GM12872 (cell line): ENCODE measurements at regions not wholly inside any gene's neighbourhood (a gene's known extent, or its start where the extent isn't known, plus 50 kb on each side); places are given as distances from the start of the nearest gene placed in this dataset.
A peak's percentile ranks its signal among the peaks of the same experiment; 100 is the strongest.

ENCODE experiments used
- TF ChIP-seq, protein P1 (sequence below): IDR thresholded peaks from 3 replicates; pipeline ENCODE4 v1.5.1; 2011; ENCODE audit warnings: low read depth, mild to moderate bottlenecking, low read length, moderate library complexity; ENCODE audit not compliant: insufficient read depth

DNA sequence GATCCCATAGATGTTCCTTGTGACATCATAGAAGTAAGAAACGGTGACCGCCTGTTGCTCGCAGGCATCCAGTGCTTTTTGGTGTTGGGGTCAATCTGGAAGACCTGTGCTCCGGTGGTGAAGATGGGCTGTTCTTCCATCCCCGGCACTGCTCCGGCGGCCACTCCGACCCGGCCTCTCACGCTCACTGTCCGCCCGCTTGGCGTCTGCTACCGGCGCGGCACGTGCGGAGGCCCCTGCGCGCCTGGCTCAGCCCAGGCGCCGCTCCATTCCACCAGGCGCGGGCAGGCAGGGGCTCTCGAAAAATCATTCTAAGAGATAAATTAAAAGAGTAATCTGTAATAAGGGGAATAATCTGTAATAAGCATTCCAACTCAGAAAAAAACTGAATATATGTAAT, 934.5 kb downstream of the TMEM121 start:
- TF ChIP-seq, protein P1, sequence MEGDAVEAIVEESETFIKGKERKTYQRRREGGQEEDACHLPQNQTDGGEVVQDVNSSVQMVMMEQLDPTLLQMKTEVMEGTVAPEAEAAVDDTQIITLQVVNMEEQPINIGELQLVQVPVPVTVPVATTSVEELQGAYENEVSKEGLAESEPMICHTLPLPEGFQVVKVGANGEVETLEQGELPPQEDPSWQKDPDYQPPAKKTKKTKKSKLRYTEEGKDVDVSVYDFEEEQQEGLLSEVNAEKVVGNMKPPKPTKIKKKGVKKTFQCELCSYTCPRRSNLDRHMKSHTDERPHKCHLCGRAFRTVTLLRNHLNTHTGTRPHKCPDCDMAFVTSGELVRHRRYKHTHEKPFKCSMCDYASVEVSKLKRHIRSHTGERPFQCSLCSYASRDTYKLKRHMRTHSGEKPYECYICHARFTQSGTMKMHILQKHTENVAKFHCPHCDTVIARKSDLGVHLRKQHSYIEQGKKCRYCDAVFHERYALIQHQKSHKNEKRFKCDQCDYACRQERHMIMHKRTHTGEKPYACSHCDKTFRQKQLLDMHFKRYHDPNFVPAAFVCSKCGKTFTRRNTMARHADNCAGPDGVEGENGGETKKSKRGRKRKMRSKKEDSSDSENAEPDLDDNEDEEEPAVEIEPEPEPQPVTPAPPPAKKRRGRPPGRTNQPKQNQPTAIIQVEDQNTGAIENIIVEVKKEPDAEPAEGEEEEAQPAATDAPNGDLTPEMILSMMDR = no peak

DNA sequence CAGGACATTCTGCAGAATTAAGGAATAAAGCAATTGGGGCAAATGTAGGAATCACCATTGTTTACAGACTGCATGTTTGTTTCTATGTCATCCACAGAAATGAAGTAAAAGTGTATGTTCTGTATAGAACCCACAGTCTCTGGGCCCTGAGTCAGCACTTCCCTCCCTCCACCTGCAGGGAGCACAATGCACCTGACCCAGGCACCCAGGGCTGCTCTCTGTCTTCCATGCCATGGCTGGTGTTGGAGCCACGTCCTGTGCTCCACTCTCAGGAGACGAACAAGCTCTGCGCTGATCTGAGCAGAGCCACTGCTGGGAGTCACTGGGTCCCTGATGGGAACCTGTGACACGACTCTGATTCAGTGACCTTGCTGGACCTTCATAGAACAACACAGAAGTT, 942.5 kb downstream of the TMEM121 start:
- TF ChIP-seq, protein P1 = 0 out of 3 replicates have a peak, but pooled peaks have one; percentile 1

DNA sequence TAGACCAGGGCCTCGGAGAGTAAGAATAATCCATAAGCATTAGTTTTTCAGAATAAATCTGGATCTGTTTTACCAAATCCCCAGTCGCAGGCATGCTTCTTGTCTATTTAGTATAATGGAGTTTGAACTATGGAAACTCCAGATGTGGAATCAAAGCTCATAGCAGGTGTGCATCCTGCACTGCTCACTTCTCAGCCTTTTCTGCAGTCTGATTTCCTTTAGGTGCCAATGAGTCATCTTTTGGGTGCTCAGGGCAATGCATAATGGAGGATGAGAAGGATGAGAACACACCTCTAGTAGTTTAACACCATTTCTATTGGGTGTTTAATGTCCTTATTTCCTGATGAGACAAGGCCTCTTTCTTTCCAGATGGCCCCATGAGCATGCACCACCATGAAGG, 961.2 kb downstream of the TMEM121 start:
- TF ChIP-seq, protein P1 = no peak

DNA sequence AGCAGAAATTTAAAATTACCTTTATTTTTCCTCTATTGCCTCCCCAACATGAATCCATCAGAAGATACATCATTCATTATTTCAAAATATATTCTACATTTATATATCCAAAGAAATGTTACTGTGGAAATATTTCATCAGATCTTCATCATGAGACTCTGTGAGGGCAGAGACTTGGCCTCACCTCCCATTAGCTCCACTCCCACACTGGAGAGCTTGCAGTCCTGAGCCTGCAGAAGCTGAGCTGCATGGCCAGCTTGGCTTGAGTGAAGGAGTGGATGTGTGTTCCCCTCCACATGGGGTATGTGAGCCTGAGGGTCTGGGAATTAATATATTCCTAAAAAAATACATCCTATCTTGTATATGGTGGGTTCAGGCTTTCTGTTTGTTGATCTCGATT, 961.9 kb downstream of the TMEM121 start:
- TF ChIP-seq, protein P1 = no peak

DNA sequence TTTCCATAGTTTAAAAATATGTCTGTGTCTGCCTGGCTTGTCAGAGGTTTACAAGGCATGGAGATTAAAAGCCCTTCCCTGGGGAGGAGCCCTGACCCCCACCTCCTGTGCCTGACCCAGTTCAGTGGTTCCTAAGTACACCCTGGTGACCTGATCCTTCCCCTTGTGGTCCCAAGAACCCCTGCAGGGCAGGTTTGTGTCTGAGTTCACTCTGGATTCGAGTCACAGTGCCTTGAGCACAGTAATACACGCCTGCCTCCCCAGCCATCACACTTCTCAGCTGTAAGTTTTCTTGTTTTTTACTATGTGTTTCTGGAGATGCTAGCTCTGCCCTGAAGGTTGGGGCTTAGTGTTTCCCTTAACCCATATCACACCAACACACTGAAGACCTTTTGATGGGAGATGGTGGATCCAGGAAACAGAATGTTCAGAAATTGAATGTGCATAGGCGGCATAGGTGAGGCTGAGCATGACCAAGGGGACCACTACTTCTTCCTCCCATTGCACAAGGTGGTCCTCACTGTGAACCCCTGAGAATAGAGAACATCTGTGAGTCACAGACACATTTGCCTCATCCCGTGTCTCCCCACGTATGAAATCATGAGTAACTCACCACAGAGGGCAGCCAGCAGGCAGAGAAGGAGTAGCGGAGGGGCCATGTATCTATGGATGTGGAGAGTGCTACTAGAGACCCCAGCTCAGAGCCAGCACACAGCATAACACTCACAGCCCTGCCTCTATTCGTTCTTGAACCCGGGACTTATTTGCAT, 962.9 kb downstream of the TMEM121 start:
- TF ChIP-seq, protein P1 = no peak

DNA sequence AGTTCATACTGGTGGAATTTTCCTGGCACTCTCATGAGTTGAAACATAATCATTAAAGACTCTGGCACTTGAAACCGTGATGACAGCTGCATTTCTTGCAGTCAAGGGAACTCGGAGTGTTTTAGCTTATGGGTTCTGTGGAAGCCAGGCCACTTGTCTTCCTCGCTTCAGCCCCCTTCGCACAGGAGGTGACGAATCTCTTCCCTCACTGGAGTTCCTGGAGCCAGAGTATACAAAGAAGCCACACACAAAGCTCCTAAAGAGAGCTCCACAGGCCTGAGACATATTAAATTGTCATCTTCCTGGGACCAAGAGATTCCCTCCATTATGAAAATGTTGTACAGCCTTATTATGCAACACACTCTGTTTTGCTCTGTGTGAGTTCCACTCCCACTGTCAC, 964.1 kb downstream of the TMEM121 start:
- TF ChIP-seq, protein P1 = no peak

DNA sequence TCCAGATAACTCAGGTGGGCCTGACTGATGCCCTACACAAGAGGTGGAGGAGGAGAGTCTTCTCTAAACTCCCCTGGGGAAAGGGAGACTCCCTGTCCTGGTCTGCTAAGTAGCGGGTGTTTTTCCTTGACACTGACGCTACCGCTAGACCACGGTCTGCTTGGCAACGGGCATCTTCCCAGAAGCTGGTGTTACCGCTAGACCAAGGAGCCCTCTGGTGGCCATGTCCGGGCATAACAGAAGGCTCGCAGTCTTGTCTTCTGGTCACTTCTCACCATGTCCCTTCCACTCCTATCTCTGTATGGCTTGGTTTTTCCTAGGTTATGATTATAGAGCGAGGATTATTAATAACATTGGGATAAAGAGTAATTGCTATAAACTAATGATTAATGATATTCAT, 965.5 kb downstream of the TMEM121 start:
- TF ChIP-seq, protein P1 = peak; percentile 66; the same call in 2 of the 3 replicates
